ENCODE measurements at regions not wholly inside any gene's neighbourhood (a gene's known extent, or its start where the extent isn't known, plus 50 kb on each side); places are given as distances from the start of the nearest gene placed in this dataset.

GRCh38 chr10:128432423-128432822 is 306.2 kb upstream of the MKI67 start:
- no peak for TF ChIP-seq MAX (IDR thresholded peaks at IDR 0.05)
- TF ChIP-seq CTCF (IDR thresholded peaks at IDR 0.05 in 2 of 3, conservative IDR thresholded peaks at IDR 0.05 in 1 of 3; ENCODE audit: borderline replicate concordance in 1 of 3, insufficient read depth in 1 of 3, low read depth in 2 of 3, low read length in 2 of 3), result no peak
- TF ChIP-seq EZH2 (IDR thresholded peaks at IDR 0.05), result no peak
